GM18868 (cell line): ENCODE measurements at regions not wholly inside any gene's neighbourhood (a gene's known extent, or its start where the extent isn't known, plus 50 kb on each side); places are given as distances from the start of the nearest gene placed in this dataset.

ENCODE experiments used
- ATAC-seq: cut with Tn5 transposase; IDR thresholded peaks from one replicate; pipeline ENCODE4 v1.9.1; 2021; ENCODE audit warnings: mild to moderate bottlenecking, moderate library complexity; ENCODE audit not compliant: unreplicated experiment

DNA sequence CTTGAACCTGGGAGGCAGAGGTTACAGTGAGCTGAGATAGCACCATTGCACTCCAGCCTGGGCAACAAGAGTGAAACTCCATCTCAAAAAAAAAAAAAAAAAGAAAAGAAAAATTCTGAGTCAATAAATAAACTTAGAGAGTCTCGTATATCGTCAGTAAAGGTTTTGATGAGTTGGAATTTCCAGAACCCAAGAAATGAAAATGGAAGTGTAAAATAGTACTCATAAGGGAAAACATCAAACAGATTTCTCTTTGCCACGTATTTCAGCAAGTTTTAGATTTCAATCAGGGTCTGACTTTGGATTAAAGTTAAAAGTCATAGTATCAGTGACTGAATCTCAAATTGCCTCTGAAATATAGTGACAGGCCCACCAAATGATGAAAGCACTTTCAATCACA, 71.4 kb upstream of the SPOPL start:
- ATAC-seq = no peak

DNA sequence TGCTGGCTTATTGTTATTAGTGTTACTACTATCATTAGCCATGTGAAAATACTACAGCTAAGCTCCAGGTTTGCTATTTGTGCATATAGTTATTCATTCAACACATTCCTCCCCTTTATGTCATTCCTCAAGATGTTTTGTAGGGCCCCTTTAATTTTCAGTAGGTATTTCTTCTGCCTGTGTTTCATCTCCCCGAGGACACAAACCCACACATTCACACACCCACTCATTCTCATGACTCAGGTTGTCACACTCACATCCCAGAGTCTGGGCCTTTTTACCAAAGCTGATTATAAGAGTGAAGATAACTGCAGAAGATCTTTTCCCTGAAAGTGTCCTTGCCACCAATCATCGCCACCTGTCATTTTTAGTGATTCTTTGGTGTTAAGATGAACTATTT, 68.6 kb upstream of the SPOPL start:
- peak; percentile 61 for ATAC-seq

DNA sequence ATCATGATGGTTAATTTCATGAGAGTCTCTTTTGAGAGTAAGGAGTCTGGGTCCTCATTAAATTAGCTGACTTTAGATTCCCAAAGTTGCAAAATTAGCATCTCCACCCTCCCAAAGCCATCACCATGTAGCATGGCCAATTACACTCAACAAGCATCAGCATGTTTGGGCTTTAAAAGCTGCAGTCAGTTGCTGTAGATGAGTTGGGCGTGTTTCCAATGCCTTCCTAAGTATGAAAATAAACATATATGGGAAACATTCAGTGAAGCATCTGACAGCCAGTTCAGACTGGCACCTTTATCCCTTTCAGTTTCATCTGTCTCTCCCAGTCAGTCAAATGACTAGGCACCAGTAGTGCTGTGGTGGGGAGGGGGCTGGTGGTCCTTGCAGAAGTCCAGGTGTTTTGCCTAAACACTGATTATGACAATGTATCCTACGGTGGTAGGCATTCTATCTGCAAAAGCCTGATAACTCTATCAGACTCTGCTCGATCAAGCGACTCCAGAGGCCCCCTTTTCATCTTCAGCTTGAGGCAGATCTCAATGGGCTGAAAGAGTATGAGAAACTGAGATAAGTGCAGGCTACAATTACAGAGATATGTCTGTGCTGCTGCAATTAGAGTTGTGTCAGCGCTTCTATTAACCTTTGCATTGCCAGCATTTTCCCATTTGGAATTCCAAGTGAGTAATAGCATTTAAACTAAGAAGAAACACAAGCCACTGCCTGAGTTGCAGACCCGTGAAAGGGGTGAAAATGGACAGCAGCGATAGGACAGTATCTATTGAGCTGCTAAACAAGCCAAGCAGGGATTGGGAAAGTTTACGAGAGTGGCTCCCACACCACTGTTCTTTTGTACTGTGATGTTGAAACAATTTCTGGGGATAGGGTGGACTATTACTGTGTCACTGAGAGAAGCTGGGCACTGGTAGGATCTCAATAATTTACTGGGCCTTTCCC, 67.3 kb upstream of the SPOPL start:
- ATAC-seq = peak; percentile 55

DNA sequence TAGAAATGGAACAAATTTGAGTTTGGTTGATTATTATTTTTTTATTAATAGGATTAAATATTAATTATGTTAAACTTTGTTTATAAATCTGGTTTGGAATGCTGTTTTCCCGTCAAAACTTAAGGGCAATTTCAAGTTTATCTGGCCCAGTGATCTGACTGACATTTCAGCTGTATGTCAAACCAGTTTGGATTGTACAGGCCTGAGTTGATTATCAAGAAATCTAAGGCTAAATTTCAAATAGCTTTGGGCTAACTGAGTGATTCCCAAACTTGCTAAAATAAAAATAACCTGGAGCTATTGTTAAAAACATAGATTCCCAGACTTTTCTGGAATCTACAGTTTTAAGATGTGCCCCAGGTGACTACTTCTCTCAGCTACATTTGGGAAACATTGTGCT, 65.9 kb upstream of the SPOPL start:
- ATAC-seq = no peak

DNA sequence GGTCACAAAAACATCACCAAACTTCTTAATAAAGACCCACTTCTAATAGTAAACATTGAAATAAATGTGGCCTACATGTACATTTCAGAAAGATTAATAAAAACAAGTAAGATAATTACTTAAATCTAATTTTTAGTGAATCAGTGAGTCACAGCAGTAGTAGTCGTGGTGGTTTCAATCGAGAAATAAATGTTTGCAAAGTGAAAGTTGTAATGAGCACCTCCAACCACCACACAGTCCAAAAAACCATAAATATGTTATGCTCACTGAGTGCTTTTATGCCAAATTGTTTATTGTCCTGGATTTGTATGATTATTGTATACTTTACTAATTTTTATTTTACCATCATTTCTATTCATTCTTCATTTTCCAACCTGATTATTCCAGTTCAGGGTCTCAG, 61.8 kb upstream of the SPOPL start:
- no peak for ATAC-seq

GRCh38 chr2:138440759-138441158, 60.8 kb upstream of the SPOPL start:
- no peak for ATAC-seq

GRCh38 chr2:138441916-138442315, 59.7 kb upstream of the SPOPL start:
- no peak for ATAC-seq

GRCh38 chr2:138444411-138444810, 57.2 kb upstream of the SPOPL start:
- ATAC-seq = no peak

GRCh38 chr2:138445227-138445626, 56.3 kb upstream of the SPOPL start:
- ATAC-seq = no peak

DNA sequence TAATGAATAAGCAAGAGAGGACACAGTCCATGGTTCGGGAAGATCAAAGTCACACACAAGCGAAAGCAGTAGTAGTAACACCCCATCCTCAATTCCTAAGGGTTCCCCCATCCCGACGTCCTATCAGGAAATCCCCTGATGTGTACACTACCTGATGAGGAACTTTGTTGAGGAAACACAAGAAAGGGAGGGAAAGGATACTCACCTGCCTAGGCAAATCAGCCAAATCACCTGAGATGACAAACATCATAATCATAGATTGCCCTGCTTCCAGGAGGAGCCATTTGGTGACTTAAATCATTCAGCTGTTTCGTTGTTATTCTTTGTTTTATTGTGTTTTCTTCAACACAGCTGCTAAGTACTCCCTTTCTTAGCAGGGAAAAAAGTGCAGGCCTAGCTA, 55.5 kb upstream of the SPOPL start:
- ATAC-seq = no peak

DNA sequence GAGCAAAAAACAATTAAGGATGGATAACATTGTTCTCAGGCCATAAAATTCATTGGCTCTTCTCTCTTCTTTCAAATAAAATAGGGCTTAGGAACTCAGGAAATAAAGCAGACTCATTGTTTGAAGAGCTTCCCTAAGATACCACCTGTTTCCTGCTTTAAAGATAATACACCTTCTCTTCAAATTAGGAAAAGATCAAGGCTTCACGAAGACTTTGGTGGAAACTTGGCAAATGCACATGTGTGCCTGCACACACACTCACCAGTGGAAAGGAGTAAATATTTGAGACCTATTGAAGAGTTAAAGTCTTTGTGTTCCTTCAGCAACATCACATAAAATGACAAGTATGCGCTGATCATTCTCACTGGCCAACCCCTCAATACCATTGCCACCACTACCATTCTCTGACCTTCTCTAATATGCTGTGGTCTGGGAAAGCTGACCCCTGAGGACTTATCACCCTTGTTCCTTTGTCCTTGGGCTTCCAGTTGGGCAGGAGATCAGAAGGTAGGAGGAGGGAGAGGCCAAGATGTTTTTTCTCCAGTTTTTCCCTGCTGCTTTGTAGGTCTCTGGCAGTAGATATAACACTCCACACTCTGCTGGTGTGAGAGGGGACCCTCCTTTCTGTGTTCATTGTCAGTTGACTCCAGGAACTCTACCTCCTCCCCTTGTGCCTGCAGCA, 53.5 kb upstream of the SPOPL start:
- no peak for ATAC-seq
